Stimulated activated CD8-positive, alpha-beta memory T cell treated with anti-CD3 and anti-CD28 coated beads, Interleukin-2, amount 100 ng/mL, for 1 hour (primary cell): ENCODE measurements at regions not wholly inside any gene's neighbourhood (a gene's known extent, or its start where the extent isn't known, plus 50 kb on each side); places are given as distances from the start of the nearest gene placed in this dataset.
"Not testable (repeated sequence)": the region's sequence is repeated elsewhere in the genome, so short reads cannot be mapped to it uniquely, and the experiment has no call there.

Source experiments
- DNase-seq, 2 donors: peaks; one replicate each; pipeline ENCODE4 v3.0.0-alpha.2; 2020; ENCODE audit warnings: low read depth in 2 of 2

GRCh38 chr1:184888505-184888904, 85.8 kb downstream of the NIBAN1 start:
- DNase-seq: no peak

- no peak for DNase-seq
Observed at GRCh38 chr1:184882957-184883815, 91.1 kb downstream of the NIBAN1 start.

GRCh38 chr1:184881941-184882913, 92.1 kb downstream of the NIBAN1 start:
- DNase-seq: no peak

- DNase-seq: no peak
Observed at GRCh38 chr1:184879876-184880557, 94.3 kb downstream of the NIBAN1 start.

GRCh38 chr1:184878602-184879001, 95.7 kb downstream of the NIBAN1 start:
- DNase-seq: no peak

DNA sequence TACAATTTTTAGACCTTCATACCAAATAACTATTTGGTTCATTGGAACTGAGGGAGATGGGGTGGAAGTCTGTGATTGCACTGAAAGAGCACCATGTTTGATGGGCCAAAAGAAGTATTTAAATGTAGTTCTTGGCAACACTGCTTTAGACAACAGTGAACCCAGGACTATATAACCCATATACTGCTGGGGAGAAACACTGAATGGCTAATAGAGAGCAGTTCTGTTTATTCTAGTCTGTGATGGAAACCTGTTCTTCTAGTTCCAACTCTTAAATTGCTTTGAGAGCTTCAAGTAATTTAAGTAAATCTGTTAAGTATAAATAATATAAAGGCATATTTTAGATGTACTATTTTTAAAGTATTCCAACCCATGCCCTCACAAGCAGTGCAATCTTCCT, 96.3 kb downstream of the NIBAN1 start:
- no peak for DNase-seq

DNA sequence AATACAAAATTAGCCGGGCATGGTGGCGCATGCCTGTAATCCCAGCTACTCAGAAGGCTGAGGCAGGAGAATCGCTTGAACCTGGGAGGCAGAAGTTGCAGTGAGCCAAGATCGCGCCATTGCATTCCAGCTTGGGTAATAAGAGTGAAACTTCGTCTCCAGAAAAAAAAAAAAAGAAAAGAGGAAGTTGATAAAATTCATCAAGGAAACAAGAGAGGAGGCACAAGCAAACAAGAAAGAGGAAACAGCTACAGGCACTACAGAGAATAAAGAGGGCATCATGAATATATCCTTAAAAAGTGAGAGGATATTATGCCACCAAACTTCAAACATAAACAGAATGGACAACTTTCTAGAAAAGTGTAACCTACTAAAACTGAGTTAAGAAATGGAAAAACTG, 98.3 kb downstream of the NIBAN1 start:
- not testable (repeated sequence) for DNase-seq

DNA sequence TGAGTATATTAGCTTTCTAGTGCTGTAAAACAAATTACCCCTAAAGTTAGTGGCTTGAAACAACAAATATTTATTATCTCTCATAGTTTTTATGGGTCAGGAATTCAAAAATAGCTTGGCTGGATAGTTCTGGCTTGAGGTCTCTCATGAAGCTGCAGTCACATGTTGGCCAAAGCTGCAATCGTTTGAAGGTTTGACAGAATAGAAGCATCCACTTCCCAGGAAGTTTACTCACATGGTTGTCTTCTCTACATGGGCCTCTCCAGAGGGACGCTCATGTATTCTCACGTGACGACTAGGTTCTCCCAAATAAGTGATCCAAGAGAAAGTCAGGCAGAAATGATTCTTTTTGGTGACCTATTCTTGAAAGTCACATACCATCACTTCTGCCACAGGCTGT, 99.1 kb downstream of the NIBAN1 start:
- DNase-seq: no peak

DNA sequence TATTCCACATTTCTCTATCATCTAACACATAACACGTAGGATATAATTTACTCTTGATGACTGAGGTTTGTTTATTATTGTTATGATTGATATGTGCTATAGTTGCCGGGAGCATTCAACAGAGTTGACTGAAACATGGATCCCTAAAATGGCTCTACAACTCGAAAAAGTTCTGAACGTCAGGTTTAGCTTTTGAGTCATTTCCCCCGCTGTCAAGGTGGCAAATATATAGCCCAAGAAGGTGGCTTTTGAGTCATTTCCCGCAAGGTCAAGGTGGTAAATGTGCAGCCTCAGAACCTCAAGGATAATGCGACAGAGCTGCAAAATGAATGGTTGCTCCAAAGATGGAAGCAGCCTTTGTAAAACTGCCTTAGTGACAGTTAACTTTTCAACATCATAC, 104.0 kb downstream of the NIBAN1 start:
- no peak for DNase-seq

DNA sequence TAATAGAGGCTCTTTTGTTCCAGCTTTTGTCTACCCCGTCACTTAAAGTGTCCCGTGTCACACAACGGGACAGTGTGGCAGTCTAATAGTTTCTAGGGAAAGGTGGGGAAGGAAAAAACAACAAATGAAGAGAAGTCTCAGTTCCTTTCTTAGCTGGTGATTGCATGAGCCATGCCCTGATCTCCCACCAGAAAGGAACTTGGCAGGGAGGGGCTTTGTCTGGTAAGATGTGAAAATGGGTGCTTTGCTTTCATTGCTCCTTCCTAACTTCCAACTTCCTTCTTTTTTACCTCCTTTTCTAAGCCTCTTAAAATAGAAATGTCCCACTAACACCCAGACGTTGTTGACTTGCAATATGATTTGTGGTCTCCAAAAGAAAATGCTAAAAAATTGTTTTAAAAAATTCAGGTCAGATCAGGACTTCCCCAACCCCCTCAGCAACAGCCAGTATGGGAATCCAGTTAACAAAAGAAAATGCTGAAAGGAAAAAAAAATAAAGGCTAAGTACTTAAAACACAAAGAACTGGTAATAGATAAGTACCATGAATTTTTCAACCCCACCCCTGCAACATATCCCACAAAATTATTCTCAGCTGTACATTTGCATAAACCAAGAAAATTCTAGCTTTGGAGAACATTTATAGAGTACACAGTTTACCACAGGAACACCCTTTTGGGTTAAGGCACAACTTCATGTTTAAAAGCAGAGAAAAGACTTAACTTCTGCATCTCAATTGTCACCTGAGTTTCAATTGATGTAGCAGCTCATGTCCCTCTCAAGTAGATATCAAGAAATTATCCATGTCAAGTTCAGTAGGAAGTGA, 106.2 kb downstream of the NIBAN1 start:
- no peak for DNase-seq

GRCh38 chr1:184866991-184867788, 107.1 kb downstream of the NIBAN1 start:
- peak; percentile 18 to 19 for DNase-seq

GRCh38 chr1:184866586-184866985, 107.7 kb downstream of the NIBAN1 start:
- DNase-seq: no peak

DNA sequence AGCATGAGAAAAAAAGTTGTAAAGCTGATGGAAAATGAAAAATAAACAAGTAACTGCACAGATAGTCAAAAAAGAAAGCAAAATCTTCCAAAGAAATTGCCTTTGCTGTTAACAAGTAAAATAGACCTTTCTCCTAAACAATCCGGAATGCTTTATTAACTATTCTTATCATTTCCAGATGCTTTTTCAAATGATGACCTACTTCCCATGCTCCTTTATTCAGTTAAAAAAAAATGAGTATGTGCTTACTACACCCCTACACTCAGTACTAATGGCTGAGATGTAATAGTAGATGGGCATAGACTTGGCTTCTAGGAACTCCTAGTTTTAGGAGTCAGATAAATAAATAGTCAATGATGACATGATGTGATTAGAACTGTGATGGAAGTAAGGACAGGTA, 108.5 kb downstream of the NIBAN1 start:
- DNase-seq: no peak

DNA sequence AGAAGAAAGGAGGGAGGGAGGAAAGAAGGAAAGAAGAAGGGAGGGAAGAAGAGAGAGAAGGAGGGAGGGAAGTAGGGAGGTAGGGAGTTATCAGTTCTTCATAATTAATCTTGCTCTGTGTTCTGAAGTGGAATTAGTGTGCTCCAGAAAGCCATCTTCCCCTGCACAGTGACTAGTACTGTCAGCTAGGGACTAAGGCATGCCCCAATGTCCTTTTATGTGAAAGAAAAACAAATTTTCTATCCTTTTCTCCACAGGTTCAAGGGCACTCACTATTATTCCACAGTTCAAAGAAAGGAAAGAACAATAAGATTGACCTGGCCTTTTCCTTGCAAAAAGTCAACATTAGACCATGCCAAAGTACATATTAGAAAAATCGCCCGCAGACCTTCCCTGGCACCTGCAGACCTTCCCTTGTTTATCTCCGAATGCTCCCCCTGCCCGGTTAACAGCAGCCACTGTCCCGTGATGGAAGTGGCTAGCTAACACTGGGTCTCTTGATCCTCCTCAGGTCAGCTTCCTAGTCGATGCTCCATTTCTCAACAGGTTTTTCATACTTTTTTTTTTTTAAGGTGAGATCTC, 107.2 kb upstream of the EDEM3 start:
- DNase-seq: no peak

DNA sequence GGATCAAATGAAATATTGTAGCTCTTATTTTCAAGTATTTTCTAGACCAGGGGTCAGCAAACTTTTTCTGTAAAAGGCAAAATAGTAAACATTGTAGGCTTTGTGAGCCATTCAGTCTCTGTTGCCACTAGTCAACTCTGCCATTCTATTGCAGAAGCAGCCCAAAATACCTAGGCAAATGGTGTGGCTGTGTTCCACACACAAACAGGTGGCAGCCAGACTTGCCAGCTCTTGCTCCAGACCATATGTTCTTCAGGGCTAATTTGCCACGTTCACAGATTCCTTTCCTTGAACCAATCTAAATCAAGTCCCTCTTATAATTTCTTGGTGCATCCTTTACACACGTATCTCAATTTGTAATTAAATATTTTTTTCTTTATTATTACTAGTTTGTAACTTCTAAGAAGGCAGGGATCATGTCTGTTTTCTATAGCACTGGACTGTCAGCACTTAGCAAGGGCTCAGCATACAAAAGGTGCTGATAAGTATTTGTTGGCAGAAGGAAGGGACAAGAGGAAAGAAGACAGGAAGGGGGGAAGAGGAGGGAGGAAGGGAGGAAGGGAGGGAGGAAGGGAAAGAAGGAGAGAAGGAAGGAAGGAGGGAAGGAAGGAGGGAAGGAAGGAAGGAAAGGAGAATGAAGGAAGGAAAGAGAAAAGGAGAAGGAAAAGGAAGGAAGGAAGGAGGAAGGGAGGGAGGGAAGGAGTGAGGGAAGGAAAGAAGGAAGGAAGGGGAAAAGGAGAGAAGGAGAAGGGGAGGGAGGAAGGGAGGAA, 106.5 kb upstream of the EDEM3 start:
- DNase-seq: no peak

- no peak for DNase-seq
Observed at GRCh38 chr1:184860535-184860934, 105.9 kb upstream of the EDEM3 start.

- no peak for DNase-seq
Observed at GRCh38 chr1:184859381-184860105, 104.9 kb upstream of the EDEM3 start.

DNA sequence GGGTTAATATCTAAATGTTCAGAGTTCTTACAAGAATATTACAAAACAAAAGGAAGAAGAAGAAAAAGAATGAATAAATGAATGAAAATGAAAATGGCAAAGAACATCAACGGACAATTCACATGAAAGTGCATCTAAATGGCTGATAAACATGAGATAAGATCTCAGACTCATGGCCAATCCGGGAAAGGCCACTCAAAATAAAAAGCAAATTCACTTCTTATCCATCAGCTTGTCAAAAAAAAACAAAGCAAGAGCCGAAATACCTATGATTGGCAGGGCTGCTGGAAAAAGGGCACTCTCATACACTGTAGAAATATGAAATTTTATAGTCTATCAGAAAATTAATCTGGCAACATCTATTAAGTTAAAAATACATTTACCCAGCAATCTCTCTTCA, 103.6 kb upstream of the EDEM3 start:
- no peak for DNase-seq
